Epithelial cell of proximal tubule (primary cell): ENCODE measurements at regions not wholly inside any gene's neighbourhood (a gene's known extent, or its start where the extent isn't known, plus 50 kb on each side); places are given as distances from the start of the nearest gene placed in this dataset.

Experiments
- DNase-seq: peaks from one replicate; pipeline ENCODE4 v3.0.0-alpha.2; 2011; ENCODE audit warnings: low read depth
- H3K4me3 ChIP-seq: 2 replicates; pipeline ENCODE4 v1.5.1; 2011; ENCODE audit warnings: low read depth, mild to moderate bottlenecking, low read length
- CTCF ChIP-seq: conservative IDR thresholded peaks from 2 replicates; pipeline ENCODE4 v1.5.1; 2012; ENCODE audit warnings: low read depth, mild to moderate bottlenecking, low read length

DNA sequence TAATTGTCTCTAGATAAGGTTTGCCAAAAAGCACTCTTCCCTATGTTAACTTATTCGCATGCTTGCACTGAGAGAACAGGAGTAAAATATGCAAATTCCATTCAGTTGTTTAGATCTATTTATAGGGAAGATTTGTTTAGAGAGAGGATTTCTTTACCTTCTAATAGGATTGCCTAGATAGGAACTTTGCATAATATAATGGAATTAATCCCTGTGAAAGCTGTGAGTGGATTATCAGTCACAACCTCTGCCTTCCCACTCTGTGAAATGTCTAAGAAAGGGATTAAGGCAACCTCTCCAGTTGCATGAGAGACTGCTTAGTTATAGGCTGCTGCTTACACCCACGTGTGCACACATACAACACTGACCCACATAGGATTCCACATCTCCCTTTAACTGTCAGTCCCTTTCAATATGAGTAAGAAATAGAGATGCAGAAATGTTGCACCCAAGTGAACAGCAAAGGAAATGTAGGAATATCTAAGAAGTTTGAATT, 83.2 kb downstream of the ALG10B start:
- DNase-seq: no peak
- no peak for TF ChIP-seq CTCF
- no peak overlapping the region for H3K4me3 ChIP-seq

DNA sequence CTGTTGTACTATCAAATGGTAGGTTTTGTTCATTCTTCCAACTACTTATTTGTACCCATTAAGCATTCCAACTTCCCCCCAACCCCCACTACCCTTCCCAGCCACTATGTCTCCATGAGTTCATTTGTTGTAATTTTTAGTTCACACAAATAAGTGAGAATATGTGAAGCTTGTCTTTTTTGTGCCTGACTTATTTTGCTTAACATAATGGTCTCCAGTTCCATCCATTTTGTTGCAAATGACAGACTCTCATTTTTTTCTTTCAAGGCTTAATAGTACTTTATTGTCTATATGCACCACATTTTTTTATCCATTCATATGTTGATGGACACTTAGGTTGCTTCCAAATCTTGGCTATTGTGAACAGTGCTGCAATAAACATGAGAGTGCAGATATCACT, 86.2 kb downstream of the ALG10B start:
- DNase-seq: no peak
- H3K4me3 ChIP-seq: no peak overlapping the region
- TF ChIP-seq CTCF: no peak

DNA sequence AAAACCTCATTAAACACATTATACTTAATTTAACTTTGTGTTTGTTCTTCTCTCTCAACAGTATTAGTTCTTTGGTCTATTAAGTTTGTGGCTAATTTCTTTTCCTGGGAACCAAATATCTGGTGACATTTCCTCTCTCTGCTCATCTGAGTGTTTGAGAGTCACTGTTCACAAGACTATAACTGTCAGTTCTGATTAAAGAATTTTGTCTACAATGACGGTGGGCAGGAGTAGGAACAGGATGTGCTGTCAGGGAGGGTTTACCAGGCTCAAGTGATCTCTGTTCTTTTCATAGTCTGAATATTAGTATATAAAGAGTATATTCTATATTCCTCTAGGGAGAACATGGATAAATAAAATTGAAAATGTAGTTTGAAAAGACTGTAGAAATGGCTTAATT, 92.9 kb downstream of the ALG10B start:
- no peak for DNase-seq
- no peak for TF ChIP-seq CTCF

DNA sequence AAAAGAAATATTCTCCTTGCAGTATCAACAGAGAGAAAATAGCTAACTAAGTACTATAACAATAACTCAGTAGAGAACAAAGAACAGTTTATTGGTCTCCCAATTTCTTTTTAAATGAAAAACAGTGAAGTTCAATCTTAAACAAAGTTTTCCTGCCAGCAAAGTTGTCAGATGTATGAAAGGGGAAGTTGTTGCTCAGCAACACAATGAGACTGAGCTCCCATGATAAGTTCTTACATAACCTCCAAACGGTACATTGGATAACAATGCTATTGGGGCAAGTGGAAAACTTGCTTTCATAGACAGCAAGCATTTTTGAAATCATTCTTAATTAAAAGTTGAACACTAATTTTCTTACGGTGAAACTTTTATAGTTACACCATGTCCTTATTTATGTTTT, 94.9 kb downstream of the ALG10B start:
- TF ChIP-seq CTCF: no peak
- no peak for DNase-seq
- no peak overlapping the region for H3K4me3 ChIP-seq

More for the DNA sequence above, 92.9 kb downstream of the ALG10B start:
- H3K4me3 ChIP-seq: no peak overlapping the region

- TF ChIP-seq CTCF: no peak
- H3K4me3 ChIP-seq: no peak overlapping the region
- DNase-seq: no peak
These were observed 95.4 kb downstream of the ALG10B start for GRCh38 chr12:38411946-38412345.

DNA sequence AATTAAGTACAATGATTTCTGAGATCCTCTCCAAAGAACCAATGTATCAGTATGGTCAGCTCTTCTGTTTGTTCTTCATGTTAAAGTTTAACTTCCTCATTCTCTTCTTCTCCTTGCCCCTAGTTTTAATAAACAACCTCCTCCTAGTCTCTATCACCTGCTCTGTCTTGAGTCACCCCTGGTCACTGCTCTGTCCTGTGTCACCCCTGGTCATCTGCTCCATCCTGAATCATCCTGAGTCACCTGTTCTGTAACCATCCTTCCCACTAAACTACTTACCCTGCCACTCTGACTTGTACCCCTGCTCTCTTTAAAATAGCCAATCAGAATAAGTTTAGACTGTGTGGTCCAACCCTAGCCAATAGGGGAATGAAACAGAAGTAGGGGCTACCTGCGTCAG, 100.5 kb downstream of the ALG10B start:
- no peak for TF ChIP-seq CTCF
- H3K4me3 ChIP-seq: no peak overlapping the region
- DNase-seq: no peak

DNA sequence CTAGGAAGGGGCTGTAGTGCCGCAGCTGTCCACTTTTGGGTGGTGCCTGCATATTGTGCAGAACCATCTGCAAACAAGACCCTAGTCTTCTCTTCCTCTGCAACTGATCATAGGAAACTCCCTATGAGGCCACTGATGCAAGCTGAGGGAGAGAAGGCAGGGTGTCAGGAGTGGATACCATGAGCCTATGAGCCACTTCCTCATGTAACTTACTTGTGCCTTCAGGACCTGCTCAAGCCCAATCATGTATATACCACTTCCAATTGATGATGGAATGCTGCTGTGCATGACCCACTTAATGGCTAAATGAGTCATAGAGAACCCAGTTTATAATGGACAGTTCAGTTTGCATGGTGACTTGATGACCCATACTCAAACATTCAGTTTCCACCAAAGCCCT, 107.9 kb downstream of the ALG10B start:
- no peak for DNase-seq
- no peak for TF ChIP-seq CTCF
- no peak overlapping the region for H3K4me3 ChIP-seq
